Spleen (tissue), 7 donors: ENCODE measurements at regions not wholly inside any gene's neighbourhood (a gene's known extent, or its start where the extent isn't known, plus 50 kb on each side); places are given as distances from the start of the nearest gene placed in this dataset.

ENCODE experiments used
- CTCF ChIP-seq, 11 experiments: fragments of 200-600 bp in 7 of 11; fragments of 450-650 bp in 4 of 11; sonication (generic) in 4 of 11; IDR thresholded peaks in 8 of 11; conservative IDR thresholded peaks in 3 of 11; 1 replicate in 7 of 11; 2 replicates in 4 of 11; pipeline versions ENCODE4 v1.4.0 to v1.8.0; 2016 to 2021; ENCODE audit warnings: antibody characterized with exemption in 11 of 11, inconsistent platforms in 4 of 11, mild to moderate bottlenecking in 1 of 11
- POLR2AphosphoS5 ChIP-seq, 3 donors: sonication (generic); formaldehyde crosslinking; IDR thresholded peaks; one replicate each; pipeline ENCODE4 v1.5.1; 2017; ENCODE audit warnings: antibody characterized with exemption in 3 of 3
- donor health status: DM: no; HTN: no; CAD: no; lungs with moderate emphysema.
- donor health status: DM: no; HTN: no; CAD: no.
- donor health status: DM: no; HTN: no; CAD: no.

GRCh38 chr6:147910281-147910680 lies 401.8 kb downstream of the SAMD5 start:
- TF ChIP-seq CTCF (IDR thresholded peaks at IDR 0.05 in 8 of 11, conservative IDR thresholded peaks at IDR 0.05 in 3 of 11) (no peak), POLR2AphosphoS5 (IDR thresholded peaks at IDR 0.05) (no peak)
